Trophoblast cell (in vitro differentiated cells and primary cell): ENCODE measurements at regions not wholly inside any gene's neighbourhood (a gene's known extent, or its start where the extent isn't known, plus 50 kb on each side); places are given as distances from the start of the nearest gene placed in this dataset.

Experiments
- DNase-seq, 2 donors: peaks; one replicate each; pipeline ENCODE4 v3.0.0-alpha.2; 2016
- H2AFZ ChIP-seq: 2 replicates; pipeline ENCODE4 v1.6.1; 2013; ENCODE audit warnings: low read length, moderate library complexity, mild to moderate bottlenecking; ENCODE audit not compliant: insufficient read depth, poor library complexity
- H2AK5ac ChIP-seq: 2 replicates; pipeline ENCODE4 v1.6.1; 2013; ENCODE audit warnings: mild to moderate bottlenecking, low read length
- H2BK120ac ChIP-seq: 2 replicates; pipeline ENCODE4 v1.6.1; 2013; ENCODE audit warnings: low read length, mild to moderate bottlenecking, moderate library complexity; ENCODE audit not compliant: insufficient read depth, poor library complexity
- H2BK12ac ChIP-seq: 2 replicates; pipeline ENCODE4 v1.6.1; 2013; ENCODE audit warnings: mild to moderate bottlenecking, low read length, moderate library complexity
- H2BK5ac ChIP-seq: 2 replicates; pipeline ENCODE4 v1.6.1; 2013; ENCODE audit warnings: low read length, low read depth, moderate library complexity, mild to moderate bottlenecking; ENCODE audit not compliant: poor library complexity
- H3K14ac ChIP-seq: 2 replicates; pipeline ENCODE4 v1.6.1; 2013; ENCODE audit warnings: mild to moderate bottlenecking, low read length
- H3K18ac ChIP-seq: 2 replicates; pipeline ENCODE4 v1.6.1; 2013; ENCODE audit warnings: mild to moderate bottlenecking, low read length
- H3K23ac ChIP-seq: 2 replicates; pipeline ENCODE4 v1.6.1; 2013; ENCODE audit warnings: low read length
- H3K27ac ChIP-seq: 2 replicates; pipeline ENCODE4 v1.5.1; 2013; ENCODE audit warnings: low read depth, mild to moderate bottlenecking, inconsistent platforms, low read length, moderate library complexity
- H3K27me3 ChIP-seq: 2 replicates; pipeline ENCODE4 v1.6.1; 2013; ENCODE audit warnings: inconsistent platforms, mild to moderate bottlenecking, low read length, moderate library complexity; ENCODE audit not compliant: insufficient read depth
- H3K36me3 ChIP-seq, 2 experiments: 1 replicate in 1 of 2; 2 replicates in 1 of 2; pipeline ENCODE4 v1.6.1; 2013; ENCODE audit warnings: low read length in 2 of 2, mild to moderate bottlenecking in 2 of 2, moderate library complexity in 1 of 2; ENCODE audit not compliant: insufficient read depth in 2 of 2, control insufficient read depth in 1 of 2
- H3K4ac ChIP-seq: 2 replicates; pipeline ENCODE4 v1.6.1; 2013; ENCODE audit warnings: low read depth, mild to moderate bottlenecking, low read length, moderate library complexity
- H3K4me1 ChIP-seq, 2 experiments: 1 replicate in 1 of 2; 2 replicates in 1 of 2; pipeline ENCODE4 v1.6.1; 2013; ENCODE audit warnings: low read length in 2 of 2, mild to moderate bottlenecking in 2 of 2, moderate library complexity in 1 of 2; ENCODE audit not compliant: insufficient read depth in 2 of 2, control insufficient read depth in 1 of 2
- H3K4me2 ChIP-seq: 2 replicates; pipeline ENCODE4 v1.6.1; 2013; ENCODE audit warnings: inconsistent platforms, mild to moderate bottlenecking, low read length, moderate library complexity
- H3K4me3 ChIP-seq: 2 replicates; pipeline ENCODE4 v1.5.1; 2013; ENCODE audit warnings: mild to moderate bottlenecking, low read depth, low read length, inconsistent platforms
- H3K79me1 ChIP-seq: one replicate; pipeline ENCODE4 v1.6.1; 2013; ENCODE audit warnings: low read length
- H3K79me2 ChIP-seq: 2 replicates; pipeline ENCODE4 v1.6.1; 2013; ENCODE audit warnings: low read length, mild to moderate bottlenecking; ENCODE audit not compliant: control insufficient read depth, insufficient read depth, poor library complexity
- H3K9ac ChIP-seq: 2 replicates; pipeline ENCODE4 v1.6.1; 2013; ENCODE audit warnings: mild to moderate bottlenecking, low read length
- H3K9me3 ChIP-seq: 2 replicates; pipeline ENCODE4 v1.6.1; 2013; ENCODE audit warnings: low read depth, mild to moderate bottlenecking, control low read depth, inconsistent platforms, low read length; ENCODE audit not compliant: insufficient read depth
- H4K12ac ChIP-seq: 2 replicates; pipeline ENCODE4 v1.6.1; 2013; ENCODE audit warnings: low read depth, mild to moderate bottlenecking, low read length, moderate library complexity
- H4K8ac ChIP-seq: 2 replicates; pipeline ENCODE4 v1.6.1; 2013; ENCODE audit warnings: low read depth, mild to moderate bottlenecking, low read length, moderate library complexity
- H4K91ac ChIP-seq: one replicate; pipeline ENCODE4 v1.6.1; 2013; ENCODE audit warnings: low read depth, mild to moderate bottlenecking, low read length, moderate library complexity
- WGBS: extraction: QIAGEN DNeasy Blood & Tissue Kit; methylation state at CpG from one replicate; pipeline ENCODE4 v1.1.7; 2013; ENCODE audit warnings: missing lambda C conversion rate; ENCODE audit not compliant: insufficient read length, insufficient coverage; ENCODE audit errors: extremely low coverage; 5-methylcytosine and 5-hydroxymethylcytosine counted together

- Histone ChIP-seq H3K14ac (no peak overlapping the region), H4K91ac (peak overlapping the region; percentile 46), H3K9me3 (peaks cover 2% of the 10 kb centered on the region), H3K79me1 (peaks cover 4% of the 10 kb centered on the region), H3K4me1 (peaks cover 0 to 8% of the 10 kb centered on the region in 2 experiments), H2AFZ (no peak overlapping the region), H3K4me3 (no peak overlapping the region), H3K79me2 (no peaks in the 10 kb centered on the region), H2BK5ac (no peak overlapping the region), H3K4me2 (no peak overlapping the region), H3K23ac (no peak overlapping the region), H3K4ac (no peak overlapping the region), H3K27ac (no peak overlapping the region), H3K9ac (no peak overlapping the region), H2BK120ac (no peak overlapping the region), H2AK5ac (no peak overlapping the region), H4K12ac (no peak overlapping the region), H3K27me3 (no peaks in the 10 kb centered on the region), H3K36me3 (no peaks in the 10 kb centered on the region), H4K8ac (no peak overlapping the region), H2BK12ac (no peak overlapping the region), H3K18ac (no peak overlapping the region)
- WGBS, result no CpG with 5 or more reads among the region's 4 CpGs
- DNase-seq, result peak; percentile 57 to 90
Observed at GRCh38 chr2:20123871-20124594, 72.6 kb upstream of the LAPTM4A start.

DNA sequence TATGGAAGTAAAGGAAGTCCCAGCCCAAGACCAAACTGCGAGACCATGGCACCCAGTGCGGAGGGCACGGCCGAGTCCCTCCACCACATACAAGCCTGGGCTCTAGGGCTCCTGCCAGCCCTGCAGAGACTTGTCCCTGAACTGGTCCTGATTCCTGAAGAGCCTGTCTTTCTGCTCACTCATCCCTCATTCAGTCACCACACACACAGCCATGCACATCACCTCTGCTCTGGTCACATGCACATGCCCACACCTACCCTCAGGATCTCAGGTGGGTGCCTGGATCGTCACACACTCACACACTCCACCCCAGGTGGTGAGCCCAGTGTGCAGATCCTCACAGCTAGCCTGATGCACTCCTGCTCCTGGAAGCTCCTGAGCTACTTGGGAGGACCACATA lies 71.4 kb upstream of the LAPTM4A start:
- peak overlapping the region; percentile 61 for H2BK120ac ChIP-seq
- no peak overlapping the region for H3K18ac ChIP-seq
- H3K4me3 ChIP-seq, result peak overlapping the region; percentile 35
- H3K79me1 ChIP-seq, result peaks cover 4% of the 10 kb centered on the region
- peak; percentile 80 to 89 for DNase-seq
- peak overlapping the region; percentile 79 for H4K91ac ChIP-seq
- no CpG with 5 or more reads among the region's 5 CpGs for WGBS
- no peak overlapping the region for H3K9ac ChIP-seq
- no peaks in the 10 kb centered on the region for H3K27me3 ChIP-seq
- no peak overlapping the region for H2AK5ac ChIP-seq
- H2BK5ac ChIP-seq, result no peak overlapping the region
- peaks cover 0 to 8% of the 10 kb centered on the region in 2 experiments for H3K4me1 ChIP-seq
- peak overlapping the region; percentile 35 for H3K27ac ChIP-seq
- peaks cover 2% of the 10 kb centered on the region for H3K9me3 ChIP-seq
- H3K14ac ChIP-seq, result peak overlapping the region; percentile 28
- peak overlapping the region; percentile 26 for H4K8ac ChIP-seq
- no peaks in the 10 kb centered on the region for H3K79me2 ChIP-seq
- no peak overlapping the region for H4K12ac ChIP-seq
- no peak overlapping the region for H3K23ac ChIP-seq
- no peaks in the 10 kb centered on the region for H3K36me3 ChIP-seq
- H2AFZ ChIP-seq, result no peak overlapping the region
- no peak overlapping the region for H3K4me2 ChIP-seq
- no peak overlapping the region for H3K4ac ChIP-seq
- no peak overlapping the region for H2BK12ac ChIP-seq

GRCh38 chr2:20120569-20121416 lies 69.4 kb upstream of the LAPTM4A start:
- Histone ChIP-seq H3K4ac (no peak overlapping the region), H2BK120ac (peak overlapping the region; percentile 15), H3K14ac (no peak overlapping the region), H2AK5ac (no peak overlapping the region), H3K27me3 (no peaks in the 10 kb centered on the region), H4K91ac (no peak overlapping the region), H3K4me3 (no peak overlapping the region), H4K8ac (no peak overlapping the region), H3K9me3 (peaks cover 2% of the 10 kb centered on the region), H3K79me1 (peaks cover 4% of the 10 kb centered on the region), H3K4me2 (no peak overlapping the region), H2AFZ (no peak overlapping the region), H3K23ac (no peak overlapping the region), H3K79me2 (no peaks in the 10 kb centered on the region), H2BK5ac (no peak overlapping the region), H3K27ac (no peak overlapping the region), H4K12ac (no peak overlapping the region), H2BK12ac (no peak overlapping the region), H3K18ac (no peak overlapping the region), H3K36me3 (no peaks in the 10 kb centered on the region), H3K4me1 (peaks cover 0 to 3% of the 10 kb centered on the region in 2 experiments), H3K9ac (no peak overlapping the region)
- WGBS, result no CpG with 5 or more reads among the region's 10 CpGs
- DNase-seq, result no peak

DNA sequence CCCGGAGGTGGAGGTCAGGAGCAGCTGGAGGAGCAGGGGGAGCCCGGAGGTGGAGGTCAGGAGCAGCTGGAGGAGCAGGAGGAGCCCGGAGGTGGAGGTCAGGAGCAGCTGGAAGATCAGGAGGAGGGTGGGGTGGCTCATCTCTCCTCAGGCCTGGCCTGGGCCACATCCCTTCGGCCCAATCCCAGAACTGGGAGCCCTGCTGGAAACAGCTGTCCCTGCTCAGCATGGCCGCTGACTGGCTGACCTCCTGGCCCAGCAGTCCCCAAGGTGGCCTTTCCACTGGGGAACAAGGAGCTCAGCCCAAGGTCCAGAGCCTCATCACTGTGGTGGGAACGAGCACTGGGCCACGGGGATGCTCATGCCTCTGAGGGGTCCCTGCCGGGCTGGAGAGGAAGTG lies 66.6 kb upstream of the LAPTM4A start:
- H2BK120ac ChIP-seq, result no peak overlapping the region
- DNase-seq, result no peak
- H2AFZ ChIP-seq, result no peak overlapping the region
- H4K12ac ChIP-seq, result no peak overlapping the region
- H4K8ac ChIP-seq, result no peak overlapping the region
- H3K4ac ChIP-seq, result no peak overlapping the region
- H4K91ac ChIP-seq, result peak overlapping the region; percentile 1
- WGBS, result no CpG with 5 or more reads among the region's 8 CpGs
- no peak overlapping the region for H3K18ac ChIP-seq
- H3K9ac ChIP-seq, result no peak overlapping the region
- H2BK5ac ChIP-seq, result no peak overlapping the region
- no peak overlapping the region for H3K4me2 ChIP-seq
- H2BK12ac ChIP-seq, result no peak overlapping the region
- no peaks in the 10 kb centered on the region for H3K79me2 ChIP-seq
- no peak overlapping the region for H3K23ac ChIP-seq
- H3K79me1 ChIP-seq, result peaks cover 24% of the 10 kb centered on the region
- H3K27me3 ChIP-seq, result no peaks in the 10 kb centered on the region
- H3K4me3 ChIP-seq, result no peak overlapping the region
- peaks cover 24% of the 10 kb centered on the region in 2 experiments for H3K4me1 ChIP-seq
- H3K14ac ChIP-seq, result no peak overlapping the region
- H3K27ac ChIP-seq, result no peak overlapping the region
- H3K9me3 ChIP-seq, result peaks cover 2% of the 10 kb centered on the region
- no peak overlapping the region for H2AK5ac ChIP-seq
- no peaks in the 10 kb centered on the region for H3K36me3 ChIP-seq
